ENCODE measurements at regions not wholly inside any gene's neighbourhood (a gene's known extent, or its start where the extent isn't known, plus 50 kb on each side); places are given as distances from the start of the nearest gene placed in this dataset.
"Not testable (repeated sequence)": the region's sequence is repeated elsewhere in the genome, so short reads cannot be mapped to it uniquely, and the experiment has no call there.

DNA sequence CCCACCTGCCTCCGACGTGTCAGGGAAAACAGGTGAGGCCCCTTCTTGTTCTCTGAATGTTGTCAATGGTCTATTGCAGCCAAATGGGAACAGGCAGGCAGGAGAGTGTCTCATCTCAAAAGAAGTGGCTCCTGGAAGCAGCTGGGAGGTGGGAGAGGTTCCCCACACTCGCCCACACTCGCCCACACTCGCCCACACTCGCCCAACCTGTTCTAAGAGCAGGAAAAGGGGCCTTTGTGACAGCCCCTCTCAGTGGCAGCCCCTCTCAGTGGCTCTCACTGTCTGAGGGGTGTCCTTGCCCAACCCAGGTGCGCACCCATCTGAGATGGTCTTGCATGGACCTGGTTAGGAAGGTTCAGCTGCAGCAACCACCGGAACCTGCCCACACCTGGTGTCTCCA lies 162.2 kb downstream of the LMLN start:
- DNase-seq (ENCODE audit: low read depth, low spot score); H3K4me3 ChIP-seq (ENCODE audit: low read length); H3K36me3 ChIP-seq (ENCODE audit: control insufficient read depth, insufficient read depth, low read length); H3K4me1 ChIP-seq (ENCODE audit: control insufficient read depth, insufficient read depth, low read length); H3K9me3 ChIP-seq (ENCODE audit: control insufficient read depth, insufficient read depth, low read length); H3K27ac ChIP-seq (ENCODE audit: low read length); H3K27me3 ChIP-seq (ENCODE audit: control insufficient read depth, insufficient read depth, low read length): not testable (repeated sequence)
- WGBS (ENCODE audit: insufficient coverage, insufficient read length) = no CpG with 5 or more reads among the region's 8 CpGs

- not testable (repeated sequence) for H3K27ac ChIP-seq (ENCODE audit: low read length); DNase-seq (ENCODE audit: low read depth, low spot score); H3K4me3 ChIP-seq (ENCODE audit: low read length); H3K27me3 ChIP-seq (ENCODE audit: control insufficient read depth, insufficient read depth, low read length); H3K36me3 ChIP-seq (ENCODE audit: control insufficient read depth, insufficient read depth, low read length); H3K4me1 ChIP-seq (ENCODE audit: control insufficient read depth, insufficient read depth, low read length); H3K9me3 ChIP-seq (ENCODE audit: control insufficient read depth, insufficient read depth, low read length)
- WGBS (ENCODE audit: insufficient coverage, insufficient read length) = no CpG with 5 or more reads among the region's 12 CpGs
These were observed 177.2 kb downstream of the LMLN start for GRCh38 chr3:198137038-198137835.

DNA sequence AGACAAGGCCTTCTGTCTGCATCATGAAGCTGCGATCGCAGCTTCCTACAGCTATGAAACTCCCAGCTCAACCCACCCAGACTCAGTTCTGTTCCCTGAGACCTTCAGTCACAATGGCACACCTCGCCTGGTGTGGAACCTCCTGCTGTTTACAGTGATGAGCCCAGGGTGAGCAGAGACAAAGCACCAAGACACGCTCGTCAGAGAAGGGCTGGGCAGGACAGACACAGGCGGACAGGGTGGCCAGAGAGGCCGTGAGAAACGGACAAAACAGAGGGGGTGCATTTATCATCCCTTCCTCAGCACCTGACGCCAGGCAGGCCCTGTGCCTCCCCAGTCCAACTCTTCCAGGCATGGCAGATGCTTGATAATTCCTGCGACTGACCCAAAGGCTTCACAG lies 178.2 kb downstream of the LMLN start:
- not testable (repeated sequence) for H3K4me3 ChIP-seq (ENCODE audit: low read length); H3K27ac ChIP-seq (ENCODE audit: low read length); H3K9me3 ChIP-seq (ENCODE audit: control insufficient read depth, insufficient read depth, low read length); H3K4me1 ChIP-seq (ENCODE audit: control insufficient read depth, insufficient read depth, low read length); DNase-seq (ENCODE audit: low read depth, low spot score); H3K27me3 ChIP-seq (ENCODE audit: control insufficient read depth, insufficient read depth, low read length); H3K36me3 ChIP-seq (ENCODE audit: control insufficient read depth, insufficient read depth, low read length)
- WGBS (ENCODE audit: insufficient coverage, insufficient read length) = no CpG with 5 or more reads among the region's 10 CpGs

DNA sequence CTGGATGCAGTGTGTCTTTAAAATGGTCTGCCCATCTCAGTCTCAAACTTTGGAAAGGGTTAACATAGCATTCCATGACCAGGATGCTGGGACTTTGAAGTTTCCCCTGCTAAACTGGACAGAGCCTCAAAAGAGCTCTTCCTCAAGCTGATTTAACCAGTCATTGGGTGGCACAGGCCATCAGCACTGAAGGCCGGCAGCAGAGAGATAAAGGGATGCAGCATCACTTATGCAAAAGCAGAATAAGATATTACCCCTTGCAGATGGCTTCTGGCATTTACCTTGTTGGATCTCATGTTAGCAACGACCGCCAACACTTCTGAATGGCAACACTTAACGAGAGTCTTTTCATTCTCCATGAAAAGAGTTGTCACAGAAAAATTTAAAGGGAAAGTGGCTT lies 179.0 kb downstream of the LMLN start:
- not testable (repeated sequence) for H3K27ac ChIP-seq (ENCODE audit: low read length); DNase-seq (ENCODE audit: low read depth, low spot score); H3K4me3 ChIP-seq (ENCODE audit: low read length); H3K36me3 ChIP-seq (ENCODE audit: control insufficient read depth, insufficient read depth, low read length); H3K4me1 ChIP-seq (ENCODE audit: control insufficient read depth, insufficient read depth, low read length); H3K27me3 ChIP-seq (ENCODE audit: control insufficient read depth, insufficient read depth, low read length); H3K9me3 ChIP-seq (ENCODE audit: control insufficient read depth, insufficient read depth, low read length)
- WGBS (ENCODE audit: insufficient coverage, insufficient read length) = no CpG with 5 or more reads among the region's 4 CpGs

DNA sequence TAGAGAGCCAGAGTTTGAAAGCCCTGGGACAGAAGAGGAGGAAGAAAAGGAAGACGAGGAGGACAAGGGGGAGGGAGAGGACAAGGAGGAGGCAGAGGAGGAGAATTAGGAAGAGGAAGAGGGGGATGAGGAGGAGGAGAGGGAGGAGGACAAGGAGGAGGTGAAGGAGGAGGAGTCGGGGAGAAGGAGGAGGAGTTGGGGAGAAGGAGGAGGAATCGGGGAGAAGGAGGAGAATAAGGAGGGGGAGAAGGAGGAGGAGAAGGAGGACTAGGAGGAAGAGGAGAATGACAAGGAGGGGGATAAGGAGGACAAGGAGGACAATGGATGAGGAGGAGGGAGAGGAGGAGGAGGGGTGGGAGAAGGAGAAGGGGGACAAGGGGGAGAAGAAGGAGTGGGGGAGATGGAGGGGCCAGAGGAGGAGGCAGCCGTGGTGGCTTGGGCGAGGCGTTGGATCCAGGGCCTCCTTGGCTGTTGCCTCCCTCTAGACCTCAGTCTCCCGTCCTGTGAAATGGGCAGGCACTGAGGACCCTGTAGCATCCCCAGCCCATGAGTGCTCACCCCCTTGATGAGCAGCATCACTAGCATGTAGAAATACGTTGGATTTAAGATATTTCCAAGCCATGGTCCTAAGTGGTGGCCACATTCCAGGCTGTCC lies 179.6 kb downstream of the LMLN start:
- H3K4me1 ChIP-seq (ENCODE audit: control insufficient read depth, insufficient read depth, low read length); H3K27me3 ChIP-seq (ENCODE audit: control insufficient read depth, insufficient read depth, low read length); H3K27ac ChIP-seq (ENCODE audit: low read length); H3K4me3 ChIP-seq (ENCODE audit: low read length); H3K9me3 ChIP-seq (ENCODE audit: control insufficient read depth, insufficient read depth, low read length); H3K36me3 ChIP-seq (ENCODE audit: control insufficient read depth, insufficient read depth, low read length); DNase-seq (ENCODE audit: low read depth, low spot score): not testable (repeated sequence)
- WGBS (ENCODE audit: insufficient coverage, insufficient read length) = 88% methylated on average over 2 of the region's 8 CpGs

DNA sequence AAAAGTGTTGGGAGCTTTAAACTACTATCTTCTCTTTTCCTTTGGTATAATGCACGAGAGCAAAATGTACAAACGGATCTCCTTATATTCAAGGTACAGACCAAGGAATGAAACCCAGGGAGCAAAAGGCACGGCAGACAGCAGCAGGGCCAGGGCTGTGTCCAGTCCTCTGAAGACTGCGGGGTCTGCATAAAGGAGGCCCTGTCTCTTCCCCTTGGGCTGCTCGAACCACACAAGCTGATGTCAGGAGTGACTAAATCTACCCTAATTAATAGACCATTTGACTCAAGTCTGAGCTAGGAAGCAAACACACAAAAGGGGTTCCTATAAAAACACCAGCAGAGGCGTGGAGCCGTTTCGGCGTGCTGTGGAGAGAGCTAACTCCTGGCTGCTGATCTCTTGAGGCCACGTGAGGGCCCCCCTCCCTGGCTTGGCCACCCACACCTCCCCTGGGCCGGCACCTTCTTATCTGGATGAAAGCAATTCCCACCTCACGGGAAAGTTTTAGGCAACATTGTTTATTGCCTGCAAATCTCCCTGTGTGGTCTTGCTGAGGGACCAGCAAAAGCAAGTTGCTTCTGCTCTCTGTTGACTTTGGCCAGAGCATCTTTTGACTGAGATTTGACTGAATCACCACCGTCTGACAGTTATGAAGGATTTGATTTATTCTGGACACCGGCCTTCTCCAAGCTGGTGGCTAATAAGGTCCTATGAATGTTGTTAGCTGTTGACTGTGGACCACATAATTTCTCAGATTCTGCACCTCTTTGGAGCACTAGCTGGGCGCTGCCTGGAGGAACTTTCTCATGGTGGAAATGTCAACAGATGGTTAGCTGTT lies 183.5 kb downstream of the LMLN start:
- H3K27me3 ChIP-seq (ENCODE audit: control insufficient read depth, insufficient read depth, low read length); H3K36me3 ChIP-seq (ENCODE audit: control insufficient read depth, insufficient read depth, low read length); H3K4me1 ChIP-seq (ENCODE audit: control insufficient read depth, insufficient read depth, low read length); H3K27ac ChIP-seq (ENCODE audit: low read length); DNase-seq (ENCODE audit: low read depth, low spot score); H3K4me3 ChIP-seq (ENCODE audit: low read length); H3K9me3 ChIP-seq (ENCODE audit: control insufficient read depth, insufficient read depth, low read length): not testable (repeated sequence)
- no CpG with 5 or more reads among the region's 15 CpGs for WGBS (ENCODE audit: insufficient coverage, insufficient read length)

DNA sequence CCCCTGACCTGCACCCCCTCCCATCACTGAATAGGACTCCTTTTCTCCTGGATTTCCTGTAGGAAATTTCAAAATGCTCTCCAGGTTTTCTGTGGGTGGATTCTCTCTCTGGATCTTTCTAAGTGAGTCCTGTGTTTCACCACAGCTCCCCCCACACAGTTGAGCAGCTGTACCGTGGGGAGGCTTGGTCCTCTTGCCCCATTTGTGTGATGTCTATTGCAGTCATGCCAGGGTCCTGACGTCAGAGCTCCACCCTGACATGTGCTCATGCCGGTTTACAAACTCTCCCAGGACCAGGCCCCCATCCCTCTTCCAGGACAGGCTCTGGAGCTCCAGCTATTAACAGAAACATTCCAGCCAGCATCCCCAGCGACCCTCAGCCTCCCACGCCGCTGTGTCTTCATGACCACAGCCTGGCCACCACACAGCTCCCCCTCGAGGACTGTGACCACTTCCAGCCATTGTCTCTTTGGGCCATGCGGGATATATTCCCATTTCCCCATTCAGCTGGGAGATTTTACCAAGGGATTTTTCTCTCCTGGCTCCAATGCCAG lies 185.3 kb downstream of the LMLN start:
- WGBS (ENCODE audit: insufficient coverage, insufficient read length) = no CpG with 5 or more reads among the region's 8 CpGs

GRCh38 chr3:198146070-198146469 lies 186.1 kb downstream of the LMLN start:
- H3K36me3 ChIP-seq (ENCODE audit: control insufficient read depth, insufficient read depth, low read length); H3K4me3 ChIP-seq (ENCODE audit: low read length); H3K4me1 ChIP-seq (ENCODE audit: control insufficient read depth, insufficient read depth, low read length); H3K27me3 ChIP-seq (ENCODE audit: control insufficient read depth, insufficient read depth, low read length); H3K9me3 ChIP-seq (ENCODE audit: control insufficient read depth, insufficient read depth, low read length); H3K27ac ChIP-seq (ENCODE audit: low read length); DNase-seq (ENCODE audit: low read depth, low spot score): not testable (repeated sequence)
- no CpG with 5 or more reads among the region's 5 CpGs for WGBS (ENCODE audit: insufficient coverage, insufficient read length)

More for the DNA sequence above, 185.3 kb downstream of the LMLN start:
- not testable (repeated sequence) for H3K36me3 ChIP-seq (ENCODE audit: control insufficient read depth, insufficient read depth, low read length); H3K9me3 ChIP-seq (ENCODE audit: control insufficient read depth, insufficient read depth, low read length); H3K4me1 ChIP-seq (ENCODE audit: control insufficient read depth, insufficient read depth, low read length); DNase-seq (ENCODE audit: low read depth, low spot score); H3K27ac ChIP-seq (ENCODE audit: low read length); H3K4me3 ChIP-seq (ENCODE audit: low read length); H3K27me3 ChIP-seq (ENCODE audit: control insufficient read depth, insufficient read depth, low read length)

DNA sequence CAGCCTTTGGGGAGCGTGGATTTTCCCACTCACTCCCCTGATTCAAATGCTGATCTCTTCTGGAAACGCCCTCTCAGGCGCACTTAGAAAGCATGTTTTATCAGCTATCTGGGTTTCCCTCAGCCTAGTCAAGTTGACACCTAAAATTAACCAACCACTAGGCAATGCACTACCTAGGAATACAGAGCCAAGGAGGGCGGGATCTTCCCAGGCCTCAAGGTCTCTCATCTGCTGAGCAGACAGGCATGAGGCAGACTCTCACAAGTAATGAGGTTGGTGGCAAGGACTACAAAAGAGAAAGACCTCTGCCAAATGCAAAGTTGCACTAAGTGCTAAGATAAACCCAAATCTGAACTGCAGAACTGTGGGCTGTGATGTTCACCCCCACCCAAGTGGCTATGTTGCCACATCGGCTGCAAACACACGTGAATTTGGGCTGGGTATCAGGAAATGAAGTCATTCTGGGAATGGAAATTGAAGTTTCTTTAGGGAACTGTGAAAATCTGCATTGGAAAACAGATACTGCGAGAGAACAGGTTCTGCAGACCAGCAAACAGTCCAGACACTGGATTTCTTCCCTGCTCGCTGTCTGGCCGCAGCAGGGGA lies 186.6 kb downstream of the LMLN start:
- H3K36me3 ChIP-seq (ENCODE audit: control insufficient read depth, insufficient read depth, low read length); H3K27ac ChIP-seq (ENCODE audit: low read length); H3K4me3 ChIP-seq (ENCODE audit: low read length); DNase-seq (ENCODE audit: low read depth, low spot score); H3K4me1 ChIP-seq (ENCODE audit: control insufficient read depth, insufficient read depth, low read length); H3K27me3 ChIP-seq (ENCODE audit: control insufficient read depth, insufficient read depth, low read length); H3K9me3 ChIP-seq (ENCODE audit: control insufficient read depth, insufficient read depth, low read length): not testable (repeated sequence)
- WGBS (ENCODE audit: insufficient coverage, insufficient read length) = no CpG with 5 or more reads among the region's 9 CpGs

- DNase-seq (ENCODE audit: low read depth, low spot score); H3K27me3 ChIP-seq (ENCODE audit: control insufficient read depth, insufficient read depth, low read length); H3K36me3 ChIP-seq (ENCODE audit: control insufficient read depth, insufficient read depth, low read length); H3K9me3 ChIP-seq (ENCODE audit: control insufficient read depth, insufficient read depth, low read length); H3K4me3 ChIP-seq (ENCODE audit: low read length); H3K27ac ChIP-seq (ENCODE audit: low read length); H3K4me1 ChIP-seq (ENCODE audit: control insufficient read depth, insufficient read depth, low read length): not testable (repeated sequence)
- no CpG with 5 or more reads among the region's 3 CpGs for WGBS (ENCODE audit: insufficient coverage, insufficient read length)
These were observed 187.2 kb downstream of the LMLN start for GRCh38 chr3:198147213-198147612.
